NB4 (cell line): ENCODE measurements at regions not wholly inside any gene's neighbourhood (a gene's known extent, or its start where the extent isn't known, plus 50 kb on each side); places are given as distances from the start of the nearest gene placed in this dataset.

ENCODE experiments used
- CTCF ChIP-seq: IDR thresholded peaks from one replicate; pipeline ENCODE4 v1.5.1; 2012; ENCODE audit warnings: low read depth, low read length
- MYC ChIP-seq: IDR thresholded peaks from 2 replicates; pipeline ENCODE4 v1.6.1; 2011; ENCODE audit warnings: low read depth, low read length
- POLR2A ChIP-seq: IDR thresholded peaks from 2 replicates; pipeline ENCODE4 v1.6.1; 2011; ENCODE audit warnings: mild to moderate bottlenecking; ENCODE audit not compliant: insufficient read length; ENCODE audit errors: extremely low read depth
- TF ChIP-seq, protein P1 (sequence below): IDR thresholded peaks from 2 replicates; pipeline ENCODE4 v1.6.1; 2011; ENCODE audit warnings: low read depth, low read length

GRCh38 chr2:71936076-71937030 is 211.3 kb downstream of the CYP26B1 start:
- no peak for TF ChIP-seq MYC
- no peak for TF ChIP-seq CTCF
- TF ChIP-seq POLR2A, result no peak
- TF ChIP-seq, protein P1, sequence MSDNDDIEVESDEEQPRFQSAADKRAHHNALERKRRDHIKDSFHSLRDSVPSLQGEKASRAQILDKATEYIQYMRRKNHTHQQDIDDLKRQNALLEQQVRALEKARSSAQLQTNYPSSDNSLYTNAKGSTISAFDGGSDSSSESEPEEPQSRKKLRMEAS, result no peak
